Stomach smooth muscle (tissue), 2 donors: ENCODE measurements at regions not wholly inside any gene's neighbourhood (a gene's known extent, or its start where the extent isn't known, plus 50 kb on each side); places are given as distances from the start of the nearest gene placed in this dataset.

Experiments used
- H3K27ac ChIP-seq: one replicate; pipeline ENCODE4 v1.7.0; 2013; ENCODE audit warnings: mild to moderate bottlenecking, low read length, inconsistent platforms
- H3K27me3 ChIP-seq, 2 donors: one replicate each; pipeline ENCODE4 v1.7.0; 2013; ENCODE audit warnings: low read length in 2 of 2; ENCODE audit not compliant: insufficient read depth in 2 of 2, control insufficient read depth in 1 of 2
- H3K36me3 ChIP-seq, 2 donors: one replicate each; pipeline ENCODE4 v1.7.0; 2013; ENCODE audit warnings: low read length in 2 of 2; ENCODE audit not compliant: control insufficient read depth in 2 of 2, insufficient read depth in 2 of 2
- H3K4me1 ChIP-seq: one replicate; pipeline ENCODE4 v1.7.0; 2013; ENCODE audit warnings: low read length; ENCODE audit not compliant: control insufficient read depth, insufficient read depth
- H3K4me3 ChIP-seq, 2 donors: one replicate each; pipeline ENCODE4 v1.7.0; 2013; ENCODE audit warnings: low read length in 2 of 2
- H3K9ac ChIP-seq, 2 donors: one replicate each; pipeline ENCODE4 v1.7.0; 2013; ENCODE audit warnings: low read length in 2 of 2, mild to moderate bottlenecking in 1 of 2
- H3K9me3 ChIP-seq, 2 donors: one replicate each; pipeline ENCODE4 v1.7.0; 2013; ENCODE audit warnings: low read length in 2 of 2; ENCODE audit not compliant: control insufficient read depth in 2 of 2
- donor health status: healthy.
- donor health status: Pancreatic carcinoma.

GRCh38 chr3:152662157-152662556 is 172.8 kb upstream of the P2RY1 start:
- H3K9ac ChIP-seq, result no peak overlapping the region
- H3K4me1 ChIP-seq, result no peaks in the 10 kb centered on the region
- H3K27ac ChIP-seq, result no peak overlapping the region
- H3K36me3 ChIP-seq, result no peaks in the 10 kb centered on the region
- no peak overlapping the region for H3K4me3 ChIP-seq
- no peaks in the 10 kb centered on the region for H3K9me3 ChIP-seq
- no peaks in the 10 kb centered on the region for H3K27me3 ChIP-seq

GRCh38 chr3:152664766-152665165 is 170.2 kb upstream of the P2RY1 start:
- H3K4me1 ChIP-seq, result no peaks in the 10 kb centered on the region
- no peaks in the 10 kb centered on the region for H3K9me3 ChIP-seq
- H3K4me3 ChIP-seq, result no peak overlapping the region
- no peaks in the 10 kb centered on the region for H3K27me3 ChIP-seq
- H3K27ac ChIP-seq, result no peak overlapping the region
- no peak overlapping the region for H3K9ac ChIP-seq
- no peaks in the 10 kb centered on the region for H3K36me3 ChIP-seq

GRCh38 chr3:152667267-152667666 is 167.7 kb upstream of the P2RY1 start:
- Histone ChIP-seq H3K4me1 (no peaks in the 10 kb centered on the region), H3K27me3 (no peaks in the 10 kb centered on the region), H3K27ac (no peak overlapping the region), H3K9me3 (no peaks in the 10 kb centered on the region), H3K9ac (no peak overlapping the region), H3K36me3 (no peaks in the 10 kb centered on the region), H3K4me3 (no peak overlapping the region)

DNA sequence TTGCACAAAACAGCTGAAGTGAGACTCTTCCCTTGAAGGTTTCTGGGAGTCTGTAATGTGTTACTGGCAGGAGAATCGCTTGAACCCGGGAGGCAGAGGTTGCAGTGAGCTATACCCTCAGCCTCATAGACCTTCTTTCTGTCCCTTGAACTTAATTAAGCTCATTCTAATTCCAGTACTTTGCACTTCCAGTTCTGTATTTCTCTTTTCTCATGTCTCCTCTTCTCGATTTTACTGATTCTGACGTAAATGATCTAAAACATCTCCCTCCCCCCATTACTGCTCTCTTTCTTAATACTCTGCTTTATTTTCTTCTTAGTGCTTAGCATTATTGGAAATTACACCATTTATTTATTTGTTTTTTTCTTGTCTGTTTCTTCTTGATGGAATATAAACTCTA is 165.4 kb upstream of the P2RY1 start:
- Histone ChIP-seq H3K27ac (no peak overlapping the region), H3K4me3 (no peak overlapping the region), H3K27me3 (no peaks in the 10 kb centered on the region), H3K4me1 (no peaks in the 10 kb centered on the region), H3K9ac (no peak overlapping the region), H3K36me3 (no peaks in the 10 kb centered on the region), H3K9me3 (no peaks in the 10 kb centered on the region)

DNA sequence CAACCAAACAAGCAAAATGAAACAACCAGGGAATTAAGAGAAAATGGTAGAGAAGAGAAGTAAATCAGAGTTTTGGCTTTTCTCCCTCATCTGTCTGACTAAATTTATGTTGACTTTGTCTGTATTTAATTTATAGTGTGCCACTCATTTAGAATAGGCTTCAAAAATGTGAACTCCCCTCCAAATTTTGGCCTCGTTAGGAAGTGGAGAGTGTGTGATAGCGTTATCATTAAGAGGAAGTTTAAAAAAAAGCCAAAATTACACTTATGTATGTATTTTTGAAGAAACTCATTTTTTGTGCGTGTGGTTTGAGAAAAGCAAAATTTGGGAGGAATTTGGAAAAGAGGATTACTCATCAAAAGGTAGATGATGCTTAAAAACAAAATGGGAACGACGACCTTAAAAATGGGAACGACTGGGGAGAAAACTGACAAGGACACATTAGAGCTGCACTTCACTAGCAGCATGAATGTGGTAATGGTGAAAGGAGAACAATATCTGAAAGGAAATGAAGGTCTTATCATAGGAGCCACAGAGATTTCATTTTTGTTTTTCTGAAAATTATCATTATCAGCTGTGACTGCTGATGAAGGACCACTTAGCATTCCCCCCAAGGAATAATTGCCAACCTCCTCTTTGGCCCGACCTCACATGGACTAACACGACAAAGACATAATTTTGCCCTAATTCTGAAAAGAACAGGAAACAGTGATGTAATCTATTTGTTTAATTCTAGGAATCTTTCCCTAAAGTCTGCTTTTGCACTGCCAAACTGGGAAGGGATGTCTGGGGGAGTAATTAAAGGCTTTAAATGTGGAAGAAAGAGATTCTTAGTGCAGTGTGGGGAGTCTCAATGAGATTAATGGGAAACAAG is 163.2 kb upstream of the P2RY1 start:
- H3K27ac ChIP-seq, result no peak overlapping the region
- no peak overlapping the region for H3K4me3 ChIP-seq
- no peaks in the 10 kb centered on the region for H3K4me1 ChIP-seq
- no peaks in the 10 kb centered on the region for H3K27me3 ChIP-seq
- H3K9ac ChIP-seq, result no peak overlapping the region
- H3K9me3 ChIP-seq, result no peaks in the 10 kb centered on the region
- H3K36me3 ChIP-seq, result no peaks in the 10 kb centered on the region

DNA sequence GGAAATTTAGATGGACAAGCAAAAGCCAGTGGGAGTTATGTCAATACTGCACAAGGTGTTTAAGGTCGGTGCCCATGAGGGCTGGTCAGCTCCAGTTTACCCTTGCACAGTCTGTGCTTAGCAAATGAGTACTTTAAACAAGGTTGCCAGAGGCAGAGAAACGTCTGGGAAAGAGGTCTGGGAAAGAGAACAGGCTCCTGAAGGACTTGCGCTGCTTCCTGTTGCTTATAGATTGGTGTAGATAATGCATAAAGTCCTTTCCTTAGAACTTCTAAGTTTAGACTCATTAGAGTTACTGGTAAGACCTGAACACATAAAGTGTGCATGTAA is 162.6 kb upstream of the P2RY1 start:
- Histone ChIP-seq H3K27me3 (no peaks in the 10 kb centered on the region), H3K27ac (no peak overlapping the region), H3K36me3 (no peaks in the 10 kb centered on the region), H3K4me3 (no peak overlapping the region), H3K9ac (no peak overlapping the region), H3K4me1 (no peaks in the 10 kb centered on the region), H3K9me3 (no peaks in the 10 kb centered on the region)

DNA sequence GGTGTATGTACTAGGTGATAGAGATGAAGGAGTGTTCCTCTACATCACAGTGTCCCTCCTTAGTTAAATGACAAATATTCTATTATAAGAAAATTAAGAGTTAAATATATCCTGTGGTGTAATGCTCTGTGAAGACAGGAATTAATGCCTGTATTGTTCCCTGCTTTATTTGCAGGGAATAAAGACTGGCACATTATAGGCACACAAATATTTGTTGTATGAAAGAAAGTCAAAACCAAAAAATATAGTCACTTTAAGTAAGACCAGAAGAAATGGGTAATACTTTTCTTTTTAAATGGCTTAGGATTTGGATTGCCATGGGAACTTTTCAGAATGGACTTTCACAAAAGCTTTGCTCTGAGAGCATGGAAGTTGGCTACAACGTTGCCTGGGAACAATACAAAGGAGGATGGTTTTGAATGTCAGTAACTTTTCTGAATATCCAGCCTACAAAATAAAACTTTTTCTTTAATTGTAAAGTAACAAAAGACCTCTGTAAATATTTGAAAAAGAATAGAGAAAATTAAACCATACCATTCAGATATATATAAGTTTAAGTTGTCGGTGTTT is 158.0 kb upstream of the P2RY1 start:
- H3K9me3 ChIP-seq, result no peaks in the 10 kb centered on the region
- no peaks in the 10 kb centered on the region for H3K36me3 ChIP-seq
- no peaks in the 10 kb centered on the region for H3K4me1 ChIP-seq
- H3K27me3 ChIP-seq, result no peaks in the 10 kb centered on the region
- no peak overlapping the region for H3K4me3 ChIP-seq
- no peak overlapping the region for H3K9ac ChIP-seq
- no peak overlapping the region for H3K27ac ChIP-seq

- Histone ChIP-seq H3K4me1 (no peaks in the 10 kb centered on the region), H3K27me3 (no peaks in the 10 kb centered on the region), H3K9ac (no peak overlapping the region), H3K9me3 (no peaks in the 10 kb centered on the region), H3K4me3 (no peak overlapping the region), H3K36me3 (no peaks in the 10 kb centered on the region), H3K27ac (no peak overlapping the region)
These were observed 157.4 kb upstream of the P2RY1 start for GRCh38 chr3:152677491-152677890.

DNA sequence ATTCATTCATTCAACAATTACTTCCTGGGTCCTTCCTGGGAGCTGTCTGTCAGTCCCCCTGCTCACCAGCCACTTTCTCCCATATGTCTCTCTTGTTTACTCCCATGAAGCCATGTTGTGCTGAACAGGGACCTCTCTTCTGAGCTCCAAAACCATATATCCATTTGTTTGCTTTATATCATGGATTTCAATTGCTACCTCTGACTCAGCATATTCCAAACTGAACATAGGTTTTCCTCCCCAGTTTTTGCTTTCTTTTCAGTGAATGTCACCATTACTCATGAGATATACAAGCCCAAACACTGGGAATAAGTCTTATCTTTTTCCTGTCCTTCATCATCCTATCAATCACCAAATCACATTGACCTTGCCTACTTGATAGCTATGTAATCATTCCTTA is 152.5 kb upstream of the P2RY1 start:
- Histone ChIP-seq H3K9ac (no peak overlapping the region), H3K9me3 (no peaks in the 10 kb centered on the region), H3K36me3 (no peaks in the 10 kb centered on the region), H3K27me3 (no peaks in the 10 kb centered on the region), H3K4me1 (no peaks in the 10 kb centered on the region), H3K27ac (no peak overlapping the region), H3K4me3 (no peak overlapping the region)

- H3K4me1 ChIP-seq, result no peaks in the 10 kb centered on the region
- H3K36me3 ChIP-seq, result no peaks in the 10 kb centered on the region
- no peak overlapping the region for H3K4me3 ChIP-seq
- H3K27me3 ChIP-seq, result no peaks in the 10 kb centered on the region
- H3K9me3 ChIP-seq, result no peaks in the 10 kb centered on the region
- no peak overlapping the region for H3K9ac ChIP-seq
- H3K27ac ChIP-seq, result no peak overlapping the region
These were observed 151.4 kb upstream of the P2RY1 start for GRCh38 chr3:152683521-152683999.

GRCh38 chr3:152684279-152684678 is 150.7 kb upstream of the P2RY1 start:
- no peaks in the 10 kb centered on the region for H3K36me3 ChIP-seq
- no peaks in the 10 kb centered on the region for H3K9me3 ChIP-seq
- no peaks in the 10 kb centered on the region for H3K27me3 ChIP-seq
- H3K4me3 ChIP-seq, result no peak overlapping the region
- H3K9ac ChIP-seq, result no peak overlapping the region
- no peak overlapping the region for H3K27ac ChIP-seq
- H3K4me1 ChIP-seq, result no peaks in the 10 kb centered on the region
